ENCODE measurements at regions not wholly inside any gene's neighbourhood (a gene's known extent, or its start where the extent isn't known, plus 50 kb on each side); places are given as distances from the start of the nearest gene placed in this dataset.

GRCh38 chr10:4312051-4312835 is 513.8 kb upstream of the AKR1E2 start:
- intact Hi-C loops (cut with micrococcal nuclease; ENCODE audit: unreplicated experiment) = no loop called here
- H3K4me1 ChIP-seq = no peaks in the 10 kb centered on the region
- DNase-seq = no peak
- no peaks in the 10 kb centered on the region for H3K36me3 ChIP-seq (ENCODE audit: control insufficient read depth, insufficient read depth, low read length)
- Mint-ChIP-seq H3K27ac (ENCODE audit: unreplicated experiment) (no peak overlapping the region), H3K27me3 (ENCODE audit: insufficient read depth, unreplicated experiment) (peaks cover 4% of the 10 kb centered on the region), H3K36me3 (ENCODE audit: insufficient read depth, unreplicated experiment) (no peaks in the 10 kb centered on the region), H3K4me3 (ENCODE audit: unreplicated experiment) (no peak overlapping the region), H3K4me1 (ENCODE audit: low read depth, unreplicated experiment) (no peaks in the 10 kb centered on the region), H3K9me3 (ENCODE audit: unreplicated experiment) (no peaks in the 10 kb centered on the region)
- H3K9me3 ChIP-seq = no peaks in the 10 kb centered on the region
- ChIA-PET CTCF (no interaction called here), POLR2A (no interaction called here)
- no TSS peak for BruUV-seq (replicated peaks)
- TF ChIP-seq CTCF (IDR thresholded peaks at IDR 0.05; ENCODE audit: insufficient read depth in 1 of 2, low read depth in 1 of 2, low read length in 1 of 2, severe bottlenecking in 1 of 2, unreplicated experiment in 1 of 2) = no peak
- no peak overlapping the region for H3K4me3 ChIP-seq (ENCODE audit: low read depth, low read length)
- no peaks in the 10 kb centered on the region for H3K27me3 ChIP-seq (replicated peaks; ENCODE audit: control insufficient read depth, insufficient read depth, low read length)

GRCh38 chr10:4310172-4310571 is 515.8 kb upstream of the AKR1E2 start:
- Histone ChIP-seq H3K4me1 (no peaks in the 10 kb centered on the region), H3K36me3 (ENCODE audit: control insufficient read depth, insufficient read depth, low read length) (no peaks in the 10 kb centered on the region), H3K4me3 (ENCODE audit: low read depth, low read length) (no peak overlapping the region), H3K27me3 (replicated peaks; ENCODE audit: control insufficient read depth, insufficient read depth, low read length) (no peaks in the 10 kb centered on the region), H3K9me3 (no peaks in the 10 kb centered on the region)
- DNase-seq = no peak
- Mint-ChIP-seq H3K27me3 (ENCODE audit: insufficient read depth, unreplicated experiment) (peaks cover 4% of the 10 kb centered on the region), H3K27ac (ENCODE audit: unreplicated experiment) (no peak overlapping the region), H3K36me3 (ENCODE audit: insufficient read depth, unreplicated experiment) (no peaks in the 10 kb centered on the region), H3K4me3 (ENCODE audit: unreplicated experiment) (no peak overlapping the region), H3K4me1 (ENCODE audit: low read depth, unreplicated experiment) (no peaks in the 10 kb centered on the region), H3K9me3 (ENCODE audit: unreplicated experiment) (no peaks in the 10 kb centered on the region)
- ChIA-PET CTCF (interaction anchor here (0.6 kb wide), 1 partner anchor 553 kb away, joined by 3 read pairs; no protein-coding TSS in a partner anchor), POLR2A (no interaction called here)
- no peak for TF ChIP-seq CTCF (IDR thresholded peaks at IDR 0.05; ENCODE audit: insufficient read depth in 1 of 2, low read depth in 1 of 2, low read length in 1 of 2, severe bottlenecking in 1 of 2, unreplicated experiment in 1 of 2)
- no TSS peak for BruUV-seq (replicated peaks)
- intact Hi-C loops (cut with micrococcal nuclease; ENCODE audit: unreplicated experiment) = no loop called here

- ChIA-PET POLR2A (no interaction called here), CTCF (no interaction called here)
- H3K4me1 Mint-ChIP-seq (ENCODE audit: low read depth, unreplicated experiment) = no peaks in the 10 kb centered on the region
- intact Hi-C loops (cut with micrococcal nuclease; ENCODE audit: unreplicated experiment) = no loop called here
- Histone ChIP-seq H3K27me3 (replicated peaks; ENCODE audit: control insufficient read depth, insufficient read depth, low read length) (no peaks in the 10 kb centered on the region), H3K4me3 (ENCODE audit: low read depth, low read length) (no peak overlapping the region), H3K9me3 (no peaks in the 10 kb centered on the region), H3K4me1 (no peaks in the 10 kb centered on the region), H3K36me3 (ENCODE audit: control insufficient read depth, insufficient read depth, low read length) (no peaks in the 10 kb centered on the region)
- H3K36me3 Mint-ChIP-seq (ENCODE audit: insufficient read depth, unreplicated experiment) = no peaks in the 10 kb centered on the region
- TF ChIP-seq CTCF (IDR thresholded peaks at IDR 0.05; ENCODE audit: insufficient read depth in 1 of 2, low read depth in 1 of 2, low read length in 1 of 2, severe bottlenecking in 1 of 2, unreplicated experiment in 1 of 2) = no peak
- H3K9me3 Mint-ChIP-seq (ENCODE audit: unreplicated experiment) = no peaks in the 10 kb centered on the region
- H3K27ac Mint-ChIP-seq (ENCODE audit: unreplicated experiment) = no peak overlapping the region
- H3K4me3 Mint-ChIP-seq (ENCODE audit: unreplicated experiment) = no peak overlapping the region
- no TSS peak for BruUV-seq (replicated peaks)
- no peak for DNase-seq
- peaks cover 14% of the 10 kb centered on the region for H3K27me3 Mint-ChIP-seq (ENCODE audit: insufficient read depth, unreplicated experiment)
Observed at GRCh38 chr10:4307910-4308309, 518.1 kb upstream of the AKR1E2 start.
